ENCODE measurements at regions not wholly inside any gene's neighbourhood (a gene's known extent, or its start where the extent isn't known, plus 50 kb on each side); places are given as distances from the start of the nearest gene placed in this dataset.
"Not testable (repeated sequence)": the region's sequence is repeated elsewhere in the genome, so short reads cannot be mapped to it uniquely, and the experiment has no call there.

GRCh38 chr2:87263868-87264518, 242.3 kb upstream of the PLGLB1 start:
- not testable (repeated sequence) for DNase-seq (ENCODE audit: low spot score)

- not testable (repeated sequence) for DNase-seq (ENCODE audit: low spot score)
Observed at GRCh38 chr2:87275192-87275591, 253.5 kb upstream of the PLGLB1 start.

GRCh38 chr2:87275974-87276629, 254.5 kb upstream of the PLGLB1 start:
- not testable (repeated sequence) for DNase-seq (ENCODE audit: low spot score)

GRCh38 chr2:87276673-87277072, 255.0 kb upstream of the PLGLB1 start:
- DNase-seq (ENCODE audit: low spot score), result not testable (repeated sequence)

GRCh38 chr2:87277734-87278133, 256.1 kb upstream of the PLGLB1 start:
- not testable (repeated sequence) for DNase-seq (ENCODE audit: low spot score)

- DNase-seq (ENCODE audit: low spot score), result not testable (repeated sequence)
Observed at GRCh38 chr2:87280596-87281355, 259.1 kb upstream of the PLGLB1 start.

GRCh38 chr2:87283735-87284470, 262.3 kb upstream of the PLGLB1 start:
- DNase-seq (ENCODE audit: low spot score), result not testable (repeated sequence)

- DNase-seq (ENCODE audit: low spot score), result not testable (repeated sequence)
Observed at GRCh38 chr2:87284471-87284772, 262.8 kb upstream of the PLGLB1 start.

- not testable (repeated sequence) for DNase-seq (ENCODE audit: low spot score)
Observed at GRCh38 chr2:87285139-87285538, 263.5 kb upstream of the PLGLB1 start.

GRCh38 chr2:87290566-87291307, 269.1 kb upstream of the PLGLB1 start:
- not testable (repeated sequence) for DNase-seq (ENCODE audit: low spot score)

- not testable (repeated sequence) for DNase-seq (ENCODE audit: low spot score)
Observed at GRCh38 chr2:87291400-87292200, 270.0 kb upstream of the PLGLB1 start.

GRCh38 chr2:87293931-87294594, 272.4 kb upstream of the PLGLB1 start:
- not testable (repeated sequence) for DNase-seq (ENCODE audit: low spot score)

GRCh38 chr2:87295135-87295534, 273.5 kb upstream of the PLGLB1 start:
- not testable (repeated sequence) for DNase-seq (ENCODE audit: low spot score)

GRCh38 chr2:87301349-87301748, 279.7 kb upstream of the PLGLB1 start:
- not testable (repeated sequence) for DNase-seq (ENCODE audit: low spot score)

- DNase-seq (ENCODE audit: low spot score), result not testable (repeated sequence)
Observed at GRCh38 chr2:87301871-87302270, 280.2 kb upstream of the PLGLB1 start.

- DNase-seq (ENCODE audit: low spot score), result not testable (repeated sequence)
Observed at GRCh38 chr2:87308621-87309020, 287.0 kb upstream of the PLGLB1 start.

- DNase-seq (ENCODE audit: low spot score), result not testable (repeated sequence)
Observed at GRCh38 chr2:87309785-87310184, 288.1 kb upstream of the PLGLB1 start.

- not testable (repeated sequence) for DNase-seq (ENCODE audit: low spot score)
Observed at GRCh38 chr2:87311896-87312441, 290.3 kb upstream of the PLGLB1 start.

GRCh38 chr2:87314622-87315021, 293.0 kb upstream of the PLGLB1 start:
- not testable (repeated sequence) for DNase-seq (ENCODE audit: low spot score)

All from ureter (tissue), 1 donor.